ENCODE measurements at regions not wholly inside any gene's neighbourhood (a gene's known extent, or its start where the extent isn't known, plus 50 kb on each side); places are given as distances from the start of the nearest gene placed in this dataset.

GRCh38 chr11:129613071-129613470 lies 202.6 kb upstream of the TMEM45B start:
- peaks cover 6 to 12% of the 10 kb centered on the region in 2 experiments; a peak in 4 of 5 replicates for H3K4me1 ChIP-seq (replicated peaks in 1 of 2; ENCODE audit: control insufficient read depth in 2 of 2, insufficient read depth in 2 of 2, low read length in 2 of 2)
- in situ Hi-C loops (cut with MboI) (no loop called here), intact Hi-C loops (cut with micrococcal nuclease) (no loop called here)
- 11% methylated on average over 3 of the region's 3 CpGs for WGBS (ENCODE audit: insufficient coverage, low coverage, missing lambda C conversion rate)
- POLR2A ChIA-PET = no interaction called here
- no peak overlapping the region for H3K4me2 ChIP-seq (ENCODE audit: insufficient read depth, low read length)
- H3K9ac ChIP-seq (ENCODE audit: insufficient read depth in 1 of 2, low read depth in 2 of 2, low read length in 2 of 2) = no peak overlapping the region
- ATAC-seq (peak; percentile 43; the same call in 2 of the 3 replicates), DNase-seq (ENCODE audit: extremely low read depth in 1 of 4, low spot score in 3 of 4) (no peak), FAIRE-seq (no peak)
- no peaks in the 10 kb centered on the region for H3K79me2 ChIP-seq (ENCODE audit: control insufficient read depth, insufficient read depth, low read length)
- no TSS peak for BruUV-seq (replicated peaks)
- H3K4me3 ChIP-seq = no peak overlapping the region
- no peaks in the 10 kb centered on the region for H4K20me1 ChIP-seq (replicated peaks; ENCODE audit: control insufficient read depth, insufficient read depth, low read length)
- no peaks in the 10 kb centered on the region for H3K36me3 ChIP-seq (ENCODE audit: control insufficient read depth, insufficient read depth, low read length)
- H3K27me3 ChIP-seq (ENCODE audit: control insufficient read depth in 2 of 2, insufficient read depth in 2 of 2, low read length in 2 of 2) = peaks cover 0 to 17% of the 10 kb centered on the region in 2 experiments; a peak in 2 of 5 replicates
- no peaks in the 10 kb centered on the region for H3K9me3 ChIP-seq (replicated peaks; ENCODE audit: control insufficient read depth, insufficient read depth, low read depth, low read length)
- H2AFZ ChIP-seq (ENCODE audit: low read depth, low read length) = no peak overlapping the region
- CTCF ChIA-PET (ENCODE audit: low intra/inter-chr PET ratio) = no interaction called here
- no peaks in the 10 kb centered on the region for H3K9me1 ChIP-seq (ENCODE audit: control insufficient read depth, insufficient read depth, low read length)
- no peak overlapping the region for H3K27ac ChIP-seq (ENCODE audit: extremely low read depth, low read depth, low read length)
- TF ChIP-seq SOX6 (IDR thresholded peaks at IDR 0.05) = no peak
- TF ChIP-seq HES1 (IDR thresholded peaks at IDR 0.05; ENCODE audit: low read depth) = no peak
- TF ChIP-seq CREB3 (tag; conservative IDR thresholded peaks at IDR 0.05; ENCODE audit: low read depth) = no peak
- TF ChIP-seq ARNT (IDR thresholded peaks at IDR 0.05) = no peak
- TF ChIP-seq ZNF655 (CRISPR knock-in tag; IDR thresholded peaks at IDR 0.05) = no peak
- TF ChIP-seq KDM1A (IDR thresholded peaks at IDR 0.05) = no peak
- no peak for TF ChIP-seq ZZZ3 (IDR thresholded peaks at IDR 0.05)
- TF ChIP-seq ZNF24 (IDR thresholded peaks at IDR 0.05) = no peak
- no peak for TF ChIP-seq MLX (CRISPR knock-in tag; conservative IDR thresholded peaks at IDR 0.05)
- TF ChIP-seq CUX1 (CRISPR knock-in tag; IDR thresholded peaks at IDR 0.05) = no peak
- TF ChIP-seq ELF1 (tag; IDR thresholded peaks at IDR 0.05) = no peak
- no peak for TF ChIP-seq ZNF512 (tag; IDR thresholded peaks at IDR 0.05)

All from K562 (cell line).